B cell (primary cell): ENCODE measurements at regions not wholly inside any gene's neighbourhood (a gene's known extent, or its start where the extent isn't known, plus 50 kb on each side); places are given as distances from the start of the nearest gene placed in this dataset.

ENCODE experiments used
- ATAC-seq: fragments of 200-7000 bp; cut with Tn5 transposase; one replicate; pipeline ENCODE4 v1.10.0; 2021; ENCODE audit warnings: low read depth, mild to moderate bottlenecking, moderate number of reproducible peaks, moderate library complexity
- CTCF ChIA-PET: fragments of 350-600 bp; sonication (Branson Sonifier 250); formaldehyde crosslinking; loops from one replicate; lab custom pipeline; 2021; ENCODE audit warnings: antibody characterized with exemption, inconsistent platforms; lab: Charles Lee
- POLR2A ChIA-PET: fragments of 350-600 bp; sonication (Branson Sonifier 250); formaldehyde crosslinking; loops from one replicate; lab custom pipeline; 2021; ENCODE audit warnings: antibody characterized with exemption; lab: Charles Lee
- DNase-seq: peaks from one replicate; pipeline ENCODE4 v3.0.0; 2013
- H2AFZ ChIP-seq: 2 replicates; pipeline ENCODE4 v1.6.1; 2012; ENCODE audit warnings: mild to moderate bottlenecking, low read depth, low read length; ENCODE audit not compliant: insufficient read depth, poor library complexity, severe bottlenecking
- H3K27ac ChIP-seq, 2 donors: 1 replicate in 1 of 2; 2 replicates in 1 of 2; pipeline ENCODE4 v1.5.1; 2012 to 2013; ENCODE audit warnings: low read length in 2 of 2, mild to moderate bottlenecking in 2 of 2, moderate library complexity in 1 of 2
- H3K27me3 ChIP-seq, 4 experiments: fragments of 200-600 bp in 1 of 4; sonication (generic) in 1 of 4; replicated peaks in 1 of 4; 1 replicate in 2 of 4; 2 replicates in 2 of 4; pipeline versions ENCODE4 v1.6.1 to v1.7.0; 2013 to 2016; ENCODE audit warnings: low read length in 3 of 4, mild to moderate bottlenecking in 2 of 4, mixed read lengths in 1 of 4, moderate library complexity in 1 of 4; ENCODE audit not compliant: insufficient read depth in 4 of 4, control insufficient read depth in 3 of 4; ENCODE audit errors: control extremely low read depth in 1 of 4
- H3K36me3 ChIP-seq, 2 experiments: replicated peaks in 1 of 2; 1 replicate in 1 of 2; 2 replicates in 1 of 2; pipeline versions ENCODE4 v1.6.1 to v1.7.1; 2013; ENCODE audit warnings: low read length in 1 of 2; ENCODE audit not compliant: insufficient read depth in 2 of 2, control insufficient read depth in 1 of 2; ENCODE audit errors: control extremely low read depth in 1 of 2, extremely low read depth in 1 of 2
- H3K4me1 ChIP-seq, 2 donors: fragments of 200-600 bp in 1 of 2; sonication (generic) in 1 of 2; 1 replicate in 1 of 2; 2 replicates in 1 of 2; pipeline versions ENCODE4 v1.5.1 to v1.6.1; 2013 to 2017; ENCODE audit warnings: low read length in 2 of 2; ENCODE audit not compliant: control insufficient read depth in 2 of 2, insufficient read depth in 2 of 2
- H3K4me2 ChIP-seq: replicated peaks from 2 replicates; pipeline ENCODE3; 2012; ENCODE audit warnings: mild to moderate bottlenecking, low read depth, low read length; ENCODE audit not compliant: poor library complexity, severe bottlenecking
- H3K4me3 ChIP-seq, 5 experiments: fragments of 200-600 bp in 1 of 5; sonication (generic) in 1 of 5; 1 replicate in 3 of 5; 2 replicates in 2 of 5; pipeline versions ENCODE4 v1.5.1 to v1.7.0; 2011 to 2016; ENCODE audit warnings: low read length in 4 of 5, mild to moderate bottlenecking in 4 of 5, low read depth in 2 of 5, control low read depth in 1 of 5, moderate library complexity in 1 of 5; ENCODE audit not compliant: insufficient read depth in 1 of 5; ENCODE audit errors: control extremely low read depth in 1 of 5, extremely low read depth in 1 of 5
- H3K79me2 ChIP-seq: fragments of 200-600 bp; sonication (generic); one replicate; pipeline ENCODE4 v1.6.0; 2016; ENCODE audit warnings: low read length; ENCODE audit not compliant: control insufficient read depth, insufficient read depth
- H3K9ac ChIP-seq: fragments of 200-600 bp; sonication (generic); 2 replicates; pipeline ENCODE4 v1.6.1; 2017; ENCODE audit warnings: mild to moderate bottlenecking, low read length, moderate library complexity
- H3K9me3 ChIP-seq, 3 donors: one replicate each; pipeline versions ENCODE4 v1.6.1 to v1.7.1; 2013; ENCODE audit warnings: low read length in 2 of 3; ENCODE audit not compliant: control insufficient read depth in 2 of 3, insufficient read depth in 1 of 3; ENCODE audit errors: control extremely low read depth in 1 of 3
- H4K20me1 ChIP-seq: 2 replicates; pipeline ENCODE4 v1.6.0; 2012; ENCODE audit warnings: mild to moderate bottlenecking, low read length; ENCODE audit not compliant: insufficient read depth, control insufficient read depth, poor library complexity, severe bottlenecking
- H3K27ac Mint-ChIP-seq: one replicate; pipeline ENCODE4 v1.8.0; 2021; ENCODE audit warnings: mixed read lengths
- H3K27me3 Mint-ChIP-seq: one replicate; pipeline ENCODE4 v1.8.0; 2021; ENCODE audit warnings: mixed read lengths
- H3K4me1 Mint-ChIP-seq: one replicate; pipeline ENCODE4 v1.8.0; 2021; ENCODE audit warnings: mixed read lengths
- H3K4me3 Mint-ChIP-seq: one replicate; pipeline ENCODE4 v1.8.0; 2021; ENCODE audit warnings: mixed read lengths
- H3K9me3 Mint-ChIP-seq: one replicate; pipeline ENCODE4 v1.8.0; 2022; ENCODE audit warnings: mixed read lengths; ENCODE audit not compliant: insufficient read depth
- EZH2 ChIP-seq: IDR thresholded peaks from 2 replicates; pipeline ENCODE4 v1.6.1; 2012; ENCODE audit warnings: borderline replicate concordance, low read depth, mild to moderate bottlenecking, moderate library complexity, low read length; ENCODE audit not compliant: insufficient read depth, poor library complexity, severe bottlenecking
- WGBS: methylation state at CpG from one replicate; pipeline ENCODE4 v1.1.5; 2013; ENCODE audit warnings: missing lambda C conversion rate; ENCODE audit not compliant: insufficient coverage; 5-methylcytosine and 5-hydroxymethylcytosine counted together
- intact Hi-C: fragments of 100-400 bp; cut with micrococcal nuclease; formaldehyde crosslinking; loops from one replicate; pipeline ENCODE4 v1.10.0; 2022
- TF ChIP-seq, protein P1 (sequence below): fragments of 200-600 bp; IDR thresholded peaks from one replicate; pipeline ENCODE4 v1.8.0; 2022; ENCODE audit warnings: antibody characterized with exemption, mild to moderate bottlenecking

DNA sequence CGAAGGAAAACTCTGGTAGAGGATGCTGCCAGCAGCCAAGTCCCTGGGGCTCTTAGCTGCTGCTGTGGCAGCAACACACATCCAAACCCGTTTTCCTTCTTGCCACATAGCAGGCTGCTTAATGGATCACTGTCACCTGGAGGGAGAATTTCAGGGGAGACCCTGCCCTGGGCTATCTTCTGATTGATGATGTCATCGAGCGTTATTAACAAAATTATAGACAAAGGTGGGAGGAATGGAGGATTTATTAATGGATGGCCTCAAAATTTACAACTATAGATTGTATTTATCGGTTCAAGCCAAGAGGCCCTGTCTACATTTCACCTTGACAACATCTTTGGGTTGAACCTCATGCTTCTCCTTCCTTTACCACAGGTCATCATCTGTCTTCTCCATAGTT, 120.8 kb upstream of the PZP start:
- Histone ChIP-seq H3K79me2 (no peaks in the 10 kb centered on the region), H3K27ac (no peak overlapping the region), H4K20me1 (no peaks in the 10 kb centered on the region), H3K27me3 (peaks cover 0 to 8% (median 0%) of the 10 kb centered on the region in 4 experiments), H3K4me1 (peaks cover 0 to 12% of the 10 kb centered on the region in 2 donors), H3K36me3 (no peaks in the 10 kb centered on the region), H3K9me3 (no peaks in the 10 kb centered on the region), H3K4me2 (no peak overlapping the region), H2AFZ (no peak overlapping the region), H3K4me3 (no peak overlapping the region), H3K9ac (no peak overlapping the region)
- peaks cover 7% of the 10 kb centered on the region for H3K4me1 Mint-ChIP-seq
- ChIA-PET POLR2A (no interaction called here), CTCF (interaction anchor here (1.4 to 2.9 kb wide), 3 partner anchors 17 to 421 kb away, joined by 5 to 28 read pairs (median 12); no protein-coding TSS in a partner anchor)
- TF ChIP-seq EZH2: no peak
- TF ChIP-seq, protein P1, sequence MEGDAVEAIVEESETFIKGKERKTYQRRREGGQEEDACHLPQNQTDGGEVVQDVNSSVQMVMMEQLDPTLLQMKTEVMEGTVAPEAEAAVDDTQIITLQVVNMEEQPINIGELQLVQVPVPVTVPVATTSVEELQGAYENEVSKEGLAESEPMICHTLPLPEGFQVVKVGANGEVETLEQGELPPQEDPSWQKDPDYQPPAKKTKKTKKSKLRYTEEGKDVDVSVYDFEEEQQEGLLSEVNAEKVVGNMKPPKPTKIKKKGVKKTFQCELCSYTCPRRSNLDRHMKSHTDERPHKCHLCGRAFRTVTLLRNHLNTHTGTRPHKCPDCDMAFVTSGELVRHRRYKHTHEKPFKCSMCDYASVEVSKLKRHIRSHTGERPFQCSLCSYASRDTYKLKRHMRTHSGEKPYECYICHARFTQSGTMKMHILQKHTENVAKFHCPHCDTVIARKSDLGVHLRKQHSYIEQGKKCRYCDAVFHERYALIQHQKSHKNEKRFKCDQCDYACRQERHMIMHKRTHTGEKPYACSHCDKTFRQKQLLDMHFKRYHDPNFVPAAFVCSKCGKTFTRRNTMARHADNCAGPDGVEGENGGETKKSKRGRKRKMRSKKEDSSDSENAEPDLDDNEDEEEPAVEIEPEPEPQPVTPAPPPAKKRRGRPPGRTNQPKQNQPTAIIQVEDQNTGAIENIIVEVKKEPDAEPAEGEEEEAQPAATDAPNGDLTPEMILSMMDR: no peak
- H3K27me3 Mint-ChIP-seq: no peaks in the 10 kb centered on the region
- intact Hi-C loops: no loop called here
- H3K27ac Mint-ChIP-seq: no peak overlapping the region
- no peaks in the 10 kb centered on the region for H3K9me3 Mint-ChIP-seq
- DNase-seq: no peak
- no peak for ATAC-seq
- no peak overlapping the region for H3K4me3 Mint-ChIP-seq
- 100% methylated on average over 1 of the region's 5 CpGs for WGBS

DNA sequence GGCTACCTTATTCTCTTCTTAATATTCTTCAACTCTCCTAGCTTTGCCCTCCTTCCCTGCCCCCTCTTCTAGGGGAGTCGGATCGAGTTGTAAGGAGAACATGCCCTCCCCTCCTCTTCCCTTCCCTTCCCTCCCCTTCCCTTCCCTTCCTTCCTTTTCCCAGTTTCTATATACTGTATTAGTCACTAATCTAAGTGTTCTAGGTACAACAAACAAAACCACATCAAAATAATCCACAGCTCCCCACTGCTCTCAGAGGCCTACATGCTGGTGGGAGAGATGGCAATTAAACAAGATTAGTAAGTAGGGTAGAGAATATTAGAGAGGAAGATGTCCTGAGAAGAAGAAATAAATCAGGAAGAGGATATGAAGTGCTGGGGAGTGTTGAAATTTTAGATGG, 119.9 kb upstream of the PZP start:
- Mint-ChIP-seq H3K27ac (no peak overlapping the region), H3K9me3 (no peaks in the 10 kb centered on the region), H3K4me3 (no peak overlapping the region), H3K4me1 (peaks cover 7% of the 10 kb centered on the region), H3K27me3 (no peaks in the 10 kb centered on the region)
- Histone ChIP-seq H3K9ac (no peak overlapping the region), H3K4me2 (no peak overlapping the region), H3K27me3 (peaks cover 0 to 6% (median 0%) of the 10 kb centered on the region in 4 experiments), H3K4me3 (no peak overlapping the region), H3K4me1 (peaks cover 0 to 12% of the 10 kb centered on the region in 2 donors), H4K20me1 (no peaks in the 10 kb centered on the region), H3K79me2 (no peaks in the 10 kb centered on the region), H3K27ac (no peak overlapping the region), H3K9me3 (no peaks in the 10 kb centered on the region), H2AFZ (no peak overlapping the region), H3K36me3 (no peaks in the 10 kb centered on the region)
- DNase-seq (no peak), ATAC-seq (no peak)
- intact Hi-C loops: no loop called here
- WGBS: no CpG with 5 or more reads among the region's 2 CpGs
- no peak for TF ChIP-seq EZH2
- TF ChIP-seq, protein P1: no peak
- POLR2A ChIA-PET: no interaction called here
- CTCF ChIA-PET: no interaction called here
